ENCODE measurements at regions not wholly inside any gene's neighbourhood (a gene's known extent, or its start where the extent isn't known, plus 50 kb on each side); places are given as distances from the start of the nearest gene placed in this dataset.

- no peak for TF ChIP-seq CTCF (IDR thresholded peaks at IDR 0.05; ENCODE audit: poor library complexity)
- no peak for TF ChIP-seq EZH2 (IDR thresholded peaks at IDR 0.05; ENCODE audit: borderline replicate concordance)
These were observed 1494.9 kb upstream of the MIR17HG start for GRCh38 chr13:89852570-89852969.
